T-helper 1 cell treated with Interleukin-12 subunit alpha and Interleukin-12 subunit beta and Interleukin-4 antibody, amounts not matched to agents 30 ng/mL and 1 ng/mL, for 36 hours (primary cell): ENCODE measurements at regions not wholly inside any gene's neighbourhood (a gene's known extent, or its start where the extent isn't known, plus 50 kb on each side); places are given as distances from the start of the nearest gene placed in this dataset.
"Not testable (repeated sequence)": the region's sequence is repeated elsewhere in the genome, so short reads cannot be mapped to it uniquely, and the experiment has no call there.

Source experiments
- intact Hi-C: fragments of 100-400 bp; cut with micrococcal nuclease; formaldehyde crosslinking; loops from one replicate; pipeline ENCODE4 v1.15.1; 2024

- intact Hi-C loops, result no loop called here
Measured at GRCh38 chr3:26484140-26484539, 138.4 kb upstream of the LRRC3B start.

GRCh38 chr3:26498271-26498670 lies 124.3 kb upstream of the LRRC3B start:
- intact Hi-C loops, result no loop called here

GRCh38 chr3:26505399-26505798 lies 117.2 kb upstream of the LRRC3B start:
- intact Hi-C loops, result no loop called here

- intact Hi-C loops, result not testable (repeated sequence)
Measured at GRCh38 chr3:26514445-26515029, 108.0 kb upstream of the LRRC3B start.

- intact Hi-C loops, result no loop called here
Measured at GRCh38 chr3:26515351-26515750, 107.2 kb upstream of the LRRC3B start.

- intact Hi-C loops, result no loop called here
Measured at GRCh38 chr3:26521261-26521660, 101.3 kb upstream of the LRRC3B start.

- intact Hi-C loops, result no loop called here
Measured at GRCh38 chr3:26522919-26523318, 99.7 kb upstream of the LRRC3B start.

GRCh38 chr3:26525013-26525412 lies 97.6 kb upstream of the LRRC3B start:
- intact Hi-C loops, result no loop called here

- intact Hi-C loops, result no loop called here
Measured at GRCh38 chr3:26535151-26535550, 87.4 kb upstream of the LRRC3B start.

GRCh38 chr3:26536955-26537354 lies 85.6 kb upstream of the LRRC3B start:
- intact Hi-C loops, result no loop called here

GRCh38 chr3:26550413-26550812 lies 72.2 kb upstream of the LRRC3B start:
- intact Hi-C loops, result no loop called here

- intact Hi-C loops, result no loop called here
Measured at GRCh38 chr3:26556637-26557036, 65.9 kb upstream of the LRRC3B start.

GRCh38 chr3:26558257-26558656 lies 64.3 kb upstream of the LRRC3B start:
- intact Hi-C loops, result no loop called here

GRCh38 chr3:26559227-26559626 lies 63.3 kb upstream of the LRRC3B start:
- intact Hi-C loops, result no loop called here

- intact Hi-C loops, result no loop called here
Measured at GRCh38 chr3:26560081-26560480, 62.5 kb upstream of the LRRC3B start.

GRCh38 chr3:26562021-26562768 lies 60.4 kb upstream of the LRRC3B start:
- intact Hi-C loops, result no loop called here
